ENCODE measurements at regions not wholly inside any gene's neighbourhood (a gene's known extent, or its start where the extent isn't known, plus 50 kb on each side); places are given as distances from the start of the nearest gene placed in this dataset.

- no peak for TF ChIP-seq CTCF (IDR thresholded peaks at IDR 0.05 in 4 of 5, conservative IDR thresholded peaks at IDR 0.05 in 1 of 5)
- TF ChIP-seq POLR2A (IDR thresholded peaks at IDR 0.05), result no peak
These were observed 878.5 kb downstream of the PCDH7 start for GRCh38 chr4:31598639-31599038.
